ENCODE measurements at regions not wholly inside any gene's neighbourhood (a gene's known extent, or its start where the extent isn't known, plus 50 kb on each side); places are given as distances from the start of the nearest gene placed in this dataset.

DNA sequence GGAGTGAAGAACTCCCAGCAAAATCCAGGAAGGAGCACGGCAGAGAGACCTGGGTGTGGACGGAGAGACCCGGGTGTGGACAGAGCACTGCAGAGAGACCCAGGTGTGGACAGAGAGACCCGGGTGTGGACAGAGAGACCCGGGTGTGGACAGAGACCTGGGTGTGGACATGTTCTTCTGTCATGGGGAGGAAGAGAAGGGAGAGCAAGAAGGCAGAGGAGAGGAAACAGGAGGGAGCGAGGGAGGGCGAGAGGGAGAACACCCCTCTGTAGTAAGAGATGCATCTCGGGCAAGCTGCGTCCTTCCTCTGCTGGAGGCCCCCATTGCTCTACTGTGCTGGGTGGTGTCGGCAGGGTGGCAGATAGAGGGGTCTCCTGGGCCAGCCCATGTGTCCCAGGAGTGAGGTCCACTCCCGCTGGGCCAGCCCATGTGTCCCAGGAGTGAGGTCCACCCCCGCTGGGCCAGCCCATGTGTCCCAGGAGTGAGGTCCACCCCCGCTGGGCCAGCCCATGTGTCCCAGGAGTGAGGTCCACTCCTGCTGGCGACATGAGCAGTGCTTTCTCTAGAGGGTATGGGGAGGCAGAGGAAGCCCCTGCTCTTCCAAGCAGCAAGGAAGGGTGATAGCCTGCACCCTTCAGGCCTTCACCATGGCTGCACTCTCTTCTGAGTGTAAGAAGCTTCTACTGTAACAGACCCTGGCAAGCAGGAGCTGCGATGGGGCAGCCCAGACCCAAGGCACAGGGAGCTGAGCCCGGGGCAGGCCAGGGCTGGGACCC lies 934.2 kb downstream of the BRD1 start:
- no peak for ATAC-seq
- H3K27me3 ChIP-seq (ENCODE audit: insufficient read depth in 3 of 3, low read length in 2 of 3): peaks cover 0 to 3% (median 0%) of the 10 kb centered on the region in 3 donors

DNA sequence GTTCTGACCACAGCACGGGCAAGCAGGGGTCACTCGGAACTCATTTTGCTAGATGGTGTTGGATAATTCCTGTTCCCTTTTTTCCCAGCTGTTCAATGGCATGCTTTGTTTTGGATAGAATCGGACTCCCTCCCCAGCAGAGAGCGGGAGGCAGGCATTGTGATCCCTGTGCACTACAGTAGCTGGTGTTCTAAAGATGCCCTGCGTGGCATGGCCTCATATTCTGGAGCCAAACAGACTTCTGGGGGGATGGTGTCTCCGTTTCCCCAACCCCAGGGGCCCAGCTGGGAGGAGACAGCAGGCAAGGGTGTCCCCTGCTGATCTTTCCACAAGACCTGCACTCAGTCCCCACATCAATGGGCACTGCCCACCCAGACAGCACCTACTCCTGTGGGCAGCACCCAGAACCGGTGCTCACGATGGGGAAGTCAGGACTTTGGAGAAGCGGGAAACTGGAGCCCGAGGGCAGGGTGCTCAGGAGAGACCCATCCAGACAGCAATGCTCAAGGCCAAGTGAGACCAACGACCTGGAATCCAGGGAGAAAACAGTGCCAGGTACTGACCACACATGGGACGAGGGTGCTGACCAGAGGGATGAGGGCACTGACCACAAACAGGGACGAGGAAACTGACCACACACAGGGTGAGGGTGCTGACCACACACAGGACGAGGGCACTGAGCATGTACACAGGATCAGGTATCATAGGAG lies 934.9 kb downstream of the BRD1 start:
- TF ChIP-seq, protein P1, sequence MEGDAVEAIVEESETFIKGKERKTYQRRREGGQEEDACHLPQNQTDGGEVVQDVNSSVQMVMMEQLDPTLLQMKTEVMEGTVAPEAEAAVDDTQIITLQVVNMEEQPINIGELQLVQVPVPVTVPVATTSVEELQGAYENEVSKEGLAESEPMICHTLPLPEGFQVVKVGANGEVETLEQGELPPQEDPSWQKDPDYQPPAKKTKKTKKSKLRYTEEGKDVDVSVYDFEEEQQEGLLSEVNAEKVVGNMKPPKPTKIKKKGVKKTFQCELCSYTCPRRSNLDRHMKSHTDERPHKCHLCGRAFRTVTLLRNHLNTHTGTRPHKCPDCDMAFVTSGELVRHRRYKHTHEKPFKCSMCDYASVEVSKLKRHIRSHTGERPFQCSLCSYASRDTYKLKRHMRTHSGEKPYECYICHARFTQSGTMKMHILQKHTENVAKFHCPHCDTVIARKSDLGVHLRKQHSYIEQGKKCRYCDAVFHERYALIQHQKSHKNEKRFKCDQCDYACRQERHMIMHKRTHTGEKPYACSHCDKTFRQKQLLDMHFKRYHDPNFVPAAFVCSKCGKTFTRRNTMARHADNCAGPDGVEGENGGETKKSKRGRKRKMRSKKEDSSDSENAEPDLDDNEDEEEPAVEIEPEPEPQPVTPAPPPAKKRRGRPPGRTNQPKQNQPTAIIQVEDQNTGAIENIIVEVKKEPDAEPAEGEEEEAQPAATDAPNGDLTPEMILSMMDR (IDR thresholded peaks at IDR 0.05): no peak
- intact Hi-C loops (cut with DNase I): no loop called here
- no peaks in the 10 kb centered on the region for H3K9me3 ChIP-seq
- 45 to 60% (median 49%) methylated on average over 14 of the region's 14 CpGs for WGBS, 3 donors
- no peak overlapping the region for H3K4me3 ChIP-seq
- ATAC-seq (no peak), DNase-seq (no peak)
- no peaks in the 10 kb centered on the region for H3K36me3 ChIP-seq (ENCODE audit: insufficient read depth in 1 of 2, low read depth in 1 of 2)
- peaks cover 0 to 3% (median 0%) of the 10 kb centered on the region in 3 donors for H3K27me3 ChIP-seq (ENCODE audit: insufficient read depth in 3 of 3, low read length in 2 of 3)
- no peaks in the 10 kb centered on the region for H3K4me1 ChIP-seq
- no peak overlapping the region for H3K27ac ChIP-seq

More for the DNA sequence above, 934.2 kb downstream of the BRD1 start:
- intact Hi-C loops (cut with DNase I): no loop called here
- DNase-seq: no peak
- Histone ChIP-seq H3K4me1 (no peaks in the 10 kb centered on the region), H3K4me3 (no peak overlapping the region), H3K9me3 (no peaks in the 10 kb centered on the region), H3K27ac (no peak overlapping the region), H3K36me3 (ENCODE audit: insufficient read depth in 1 of 2, low read depth in 1 of 2) (no peaks in the 10 kb centered on the region)
- 68 to 75% (median 71%) methylated on average over 11 to 16 of the region's 16 CpGs for WGBS, 3 donors
- TF ChIP-seq, protein P1 (IDR thresholded peaks at IDR 0.05): no peak

DNA sequence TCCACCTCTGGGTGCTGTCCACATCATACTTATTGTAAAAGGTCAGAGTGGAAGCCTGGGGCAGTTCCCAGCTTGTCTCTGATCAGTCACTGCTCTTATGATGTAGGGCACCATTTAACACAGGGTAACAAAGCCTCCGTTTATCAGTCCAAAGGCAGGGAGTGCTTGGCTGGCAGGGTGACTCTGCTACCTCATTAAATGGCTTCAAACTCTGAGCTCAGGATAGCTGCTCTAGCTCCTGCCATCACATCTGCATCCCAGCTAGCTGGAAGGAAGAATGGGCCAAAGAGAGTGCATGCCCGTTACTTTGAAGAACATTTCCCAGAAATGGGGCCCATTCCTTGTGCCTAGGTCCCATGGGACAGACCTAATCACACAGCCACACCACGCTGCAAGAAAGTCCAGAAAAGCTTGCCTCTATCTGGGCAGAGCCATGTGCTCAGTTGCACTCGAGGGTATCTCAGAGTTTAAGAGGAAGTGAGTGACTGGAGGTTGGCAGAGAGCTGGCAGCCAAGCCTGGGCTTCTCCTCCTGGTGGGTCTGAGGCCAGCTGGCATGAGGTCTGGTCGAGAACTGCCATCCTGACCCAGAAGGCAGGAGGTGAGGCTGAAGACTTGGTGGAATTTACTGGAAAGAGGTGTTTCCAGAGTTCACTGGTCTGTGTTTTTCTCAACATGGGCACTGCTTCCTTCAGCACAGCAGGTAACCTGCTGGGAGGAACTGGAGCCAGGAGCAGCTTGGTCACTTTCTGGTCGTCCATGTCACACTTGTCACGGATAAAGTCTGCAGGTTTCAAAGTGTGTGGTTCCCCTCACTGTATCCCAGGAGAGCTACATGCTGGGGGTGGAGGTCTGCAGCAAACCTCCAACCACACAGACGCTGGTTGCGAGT lies 935.7 kb downstream of the BRD1 start:
- H3K4me3 ChIP-seq: no peak overlapping the region
- ATAC-seq (no peak), DNase-seq (peak in 1 of 2 donors; percentile 23)
- 39 to 54% (median 41%) methylated on average over 9 of the region's 9 CpGs for WGBS, 3 donors
- H3K36me3 ChIP-seq (ENCODE audit: insufficient read depth in 1 of 2, low read depth in 1 of 2): no peaks in the 10 kb centered on the region
- no peak overlapping the region for H3K27ac ChIP-seq
- H3K4me1 ChIP-seq: no peaks in the 10 kb centered on the region
- H3K27me3 ChIP-seq (ENCODE audit: insufficient read depth in 3 of 3, low read length in 2 of 3): no peaks in the 10 kb centered on the region
- no peaks in the 10 kb centered on the region for H3K9me3 ChIP-seq
- TF ChIP-seq, protein P1 (IDR thresholded peaks at IDR 0.05): no peak
- intact Hi-C loops (cut with DNase I): no loop called here

DNA sequence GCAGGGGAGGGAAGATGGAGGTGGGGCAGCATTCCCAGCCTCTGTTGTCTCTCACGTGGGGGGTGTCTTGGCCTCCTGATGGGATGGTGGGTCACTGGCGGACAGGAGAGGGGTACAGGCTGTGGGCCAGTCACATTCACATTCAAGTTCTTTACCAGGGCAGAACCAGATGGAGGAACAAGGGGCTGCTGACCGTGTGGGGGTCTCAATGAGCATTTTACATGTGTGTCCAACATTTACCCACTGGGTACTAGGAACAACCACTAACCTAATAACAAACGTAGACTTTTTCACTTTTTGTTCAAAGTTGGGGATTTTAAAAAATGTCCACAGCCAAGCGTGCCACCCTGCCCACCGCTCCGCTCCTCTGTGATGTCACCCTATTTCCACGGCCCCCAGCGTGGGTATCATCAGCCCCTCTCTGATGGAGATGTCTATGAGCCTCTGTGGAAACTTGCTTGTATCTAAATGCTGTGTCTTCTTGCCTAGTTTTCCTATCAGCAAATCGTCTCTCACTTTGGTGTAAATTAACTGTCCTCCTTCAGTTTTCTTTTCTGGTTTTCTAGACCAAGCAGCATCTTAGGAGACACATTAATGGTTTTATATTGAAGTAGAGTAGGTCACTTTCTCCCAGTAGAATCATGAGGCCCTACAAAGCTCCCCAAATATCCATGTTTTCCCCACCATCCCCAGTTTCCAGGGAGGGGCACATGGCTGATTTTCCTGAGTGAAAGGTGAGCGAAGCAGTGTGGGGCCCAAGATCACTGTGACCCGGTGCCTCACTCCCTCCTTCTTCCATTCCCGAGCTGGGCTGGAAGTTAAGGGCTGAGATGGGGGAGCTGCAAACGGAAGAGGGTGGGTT lies 936.7 kb downstream of the BRD1 start:
- WGBS, 3 donors: 80 to 81% (median 80%) methylated on average over 14 of the region's 14 CpGs
- no peaks in the 10 kb centered on the region for H3K9me3 ChIP-seq
- TF ChIP-seq, protein P1 (IDR thresholded peaks at IDR 0.05): no peak
- no peak overlapping the region for H3K27ac ChIP-seq
- H3K36me3 ChIP-seq (ENCODE audit: insufficient read depth in 1 of 2, low read depth in 1 of 2): no peaks in the 10 kb centered on the region
- ATAC-seq (no peak), DNase-seq (no peak)
- H3K4me3 ChIP-seq: no peak overlapping the region
- intact Hi-C loops (cut with DNase I): no loop called here
- H3K4me1 ChIP-seq: no peaks in the 10 kb centered on the region
- no peaks in the 10 kb centered on the region for H3K27me3 ChIP-seq (ENCODE audit: insufficient read depth in 3 of 3, low read length in 2 of 3)

Measured in psoas muscle (tissue), 7 donors.